ENCODE measurements at regions not wholly inside any gene's neighbourhood (a gene's known extent, or its start where the extent isn't known, plus 50 kb on each side); places are given as distances from the start of the nearest gene placed in this dataset.
A peak's percentile ranks its signal among the peaks of the same experiment; 100 is the strongest.
"Not testable (repeated sequence)": the region's sequence is repeated elsewhere in the genome, so short reads cannot be mapped to it uniquely, and the experiment has no call there.

DNA sequence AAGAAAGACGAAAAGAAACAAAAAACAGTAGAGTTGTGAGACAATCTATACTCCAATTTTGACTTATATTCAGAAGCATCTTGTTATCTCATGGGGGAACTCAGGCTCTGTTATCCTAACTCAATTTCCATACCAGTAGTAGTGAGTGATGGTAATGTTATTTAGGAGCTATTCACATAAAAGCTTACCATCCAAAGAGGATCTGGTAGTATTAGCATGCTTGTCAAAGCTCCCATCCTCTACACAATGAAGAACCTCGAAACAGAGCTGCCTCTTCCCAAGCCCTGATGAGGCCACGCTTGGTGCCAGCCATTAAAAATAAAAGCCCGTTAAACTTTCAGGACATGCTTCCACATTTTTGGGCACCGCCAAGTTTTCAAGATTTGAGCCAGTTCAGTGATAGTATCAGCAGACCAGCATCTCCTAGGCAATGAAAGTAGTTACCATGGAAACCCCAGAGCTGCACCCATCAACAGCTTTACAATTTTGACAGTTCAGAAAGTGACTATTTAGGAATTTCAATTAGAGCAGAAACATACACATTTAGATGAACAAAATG, 173.3 kb downstream of the CD83 start:
- peak in 8 of 56 donors; percentile 2 to 32 (median 16) for DNase-seq

DNA sequence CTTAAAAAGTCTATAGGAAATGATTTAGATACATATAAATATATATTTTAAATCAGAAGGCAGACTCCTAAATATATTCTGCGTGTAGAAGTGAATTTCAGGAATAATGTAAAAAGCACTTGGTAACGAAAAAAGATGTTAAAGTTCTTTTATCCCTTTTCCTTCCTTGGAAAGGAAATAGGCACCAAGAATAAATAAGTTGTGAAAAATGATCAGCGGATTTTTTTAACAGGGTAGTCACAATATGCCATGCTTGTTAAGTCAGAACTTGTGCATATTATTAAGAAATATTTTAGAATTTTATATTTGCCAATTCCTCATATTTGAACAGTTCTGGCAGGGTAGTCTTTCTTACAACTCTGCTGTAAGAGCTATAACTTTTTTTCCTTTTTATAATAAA, 173.8 kb downstream of the CD83 start:
- no peak for DNase-seq

- DNase-seq, result no peak
Measured at GRCh38 chr6:14292119-14292518, 174.5 kb downstream of the CD83 start.

- DNase-seq, result no peak
Measured at GRCh38 chr6:14294270-14294951, 176.8 kb downstream of the CD83 start.

- DNase-seq, result not testable (repeated sequence)
Measured at GRCh38 chr6:14296698-14297097, 179.1 kb downstream of the CD83 start.

DNA sequence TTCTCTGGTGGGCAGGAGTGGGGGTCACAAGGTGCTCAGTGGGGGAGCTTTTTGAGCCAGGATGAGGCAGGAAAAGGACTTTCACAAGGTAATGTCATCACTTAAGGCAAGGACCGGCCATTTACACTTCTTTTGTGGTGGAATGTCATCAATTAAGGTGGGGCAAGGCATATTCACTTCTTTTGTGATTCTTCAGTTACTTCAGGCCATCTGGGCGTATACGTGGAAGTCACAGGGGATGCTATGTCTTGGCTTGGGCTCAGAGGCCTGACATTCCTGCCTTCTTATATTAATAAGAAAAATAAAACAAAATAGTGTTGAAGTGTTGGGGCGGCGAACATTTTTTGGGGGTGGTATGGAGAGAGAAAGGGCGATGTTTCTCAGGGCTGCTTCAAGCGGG, 179.5 kb downstream of the CD83 start:
- DNase-seq, result not testable (repeated sequence)

- DNase-seq, result not testable (repeated sequence)
Measured at GRCh38 chr6:14300189-14300588, 182.6 kb downstream of the CD83 start.

GRCh38 chr6:14300721-14301120, 183.1 kb downstream of the CD83 start:
- not testable (repeated sequence) for DNase-seq

- not testable (repeated sequence) for DNase-seq
Measured at GRCh38 chr6:14301477-14301876, 183.9 kb downstream of the CD83 start.

- no peak for DNase-seq
Measured at GRCh38 chr6:14305131-14305530, 187.6 kb downstream of the CD83 start.

- DNase-seq, result no peak
Measured at GRCh38 chr6:14305624-14306023, 188.1 kb downstream of the CD83 start.

- DNase-seq, result no peak
Measured at GRCh38 chr6:14306151-14306906, 188.8 kb downstream of the CD83 start.

DNA sequence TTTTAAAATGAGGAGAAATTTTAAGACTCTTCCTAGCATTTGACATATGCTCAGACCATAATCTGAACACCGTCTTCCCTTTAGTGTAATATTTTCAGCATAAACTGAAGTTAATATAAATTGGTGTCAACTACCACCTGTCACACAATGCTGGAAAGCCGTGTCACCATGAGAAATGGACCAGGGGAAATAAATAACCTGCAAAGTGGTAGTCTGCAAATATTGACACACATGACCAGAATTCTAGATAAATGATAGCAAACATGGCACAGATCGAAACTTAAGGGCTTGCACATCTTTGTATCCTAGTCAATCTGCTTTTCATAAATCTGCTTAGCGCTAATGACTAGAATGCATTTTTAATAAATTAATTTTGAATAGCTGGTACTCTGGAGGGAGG, 191.9 kb downstream of the CD83 start:
- DNase-seq, result no peak

DNA sequence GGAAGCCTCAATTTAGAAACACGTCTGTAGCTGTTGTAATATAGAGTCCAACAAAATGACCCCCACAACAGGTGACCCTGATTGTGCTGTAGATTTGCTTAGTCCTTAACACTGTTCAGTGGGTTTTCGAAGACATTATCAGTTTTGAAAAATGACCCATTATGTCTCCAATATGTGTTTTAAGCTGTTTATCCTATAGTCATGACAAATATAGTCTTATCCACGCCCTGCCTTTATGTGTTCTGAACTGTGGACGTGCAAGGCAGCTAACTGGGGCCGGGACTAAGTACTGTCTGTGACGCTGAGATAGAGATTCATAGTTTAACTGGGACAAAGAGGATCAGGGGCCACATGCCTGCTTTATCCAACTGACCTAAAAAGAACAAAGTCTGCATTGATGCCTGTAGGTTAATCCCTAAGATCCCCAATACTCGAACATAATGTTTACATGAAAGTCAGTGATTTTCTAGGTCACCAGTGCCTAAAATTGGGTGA, 192.4 kb downstream of the CD83 start:
- no peak for DNase-seq

- no peak for DNase-seq
Measured at GRCh38 chr6:14310960-14311359, 193.4 kb downstream of the CD83 start.

- DNase-seq, result no peak
Measured at GRCh38 chr6:14312587-14312986, 195.0 kb downstream of the CD83 start.

GRCh38 chr6:14313248-14313647, 195.7 kb downstream of the CD83 start:
- DNase-seq, result no peak

- DNase-seq, result no peak
Measured at GRCh38 chr6:14315353-14315752, 197.8 kb downstream of the CD83 start.

DNA sequence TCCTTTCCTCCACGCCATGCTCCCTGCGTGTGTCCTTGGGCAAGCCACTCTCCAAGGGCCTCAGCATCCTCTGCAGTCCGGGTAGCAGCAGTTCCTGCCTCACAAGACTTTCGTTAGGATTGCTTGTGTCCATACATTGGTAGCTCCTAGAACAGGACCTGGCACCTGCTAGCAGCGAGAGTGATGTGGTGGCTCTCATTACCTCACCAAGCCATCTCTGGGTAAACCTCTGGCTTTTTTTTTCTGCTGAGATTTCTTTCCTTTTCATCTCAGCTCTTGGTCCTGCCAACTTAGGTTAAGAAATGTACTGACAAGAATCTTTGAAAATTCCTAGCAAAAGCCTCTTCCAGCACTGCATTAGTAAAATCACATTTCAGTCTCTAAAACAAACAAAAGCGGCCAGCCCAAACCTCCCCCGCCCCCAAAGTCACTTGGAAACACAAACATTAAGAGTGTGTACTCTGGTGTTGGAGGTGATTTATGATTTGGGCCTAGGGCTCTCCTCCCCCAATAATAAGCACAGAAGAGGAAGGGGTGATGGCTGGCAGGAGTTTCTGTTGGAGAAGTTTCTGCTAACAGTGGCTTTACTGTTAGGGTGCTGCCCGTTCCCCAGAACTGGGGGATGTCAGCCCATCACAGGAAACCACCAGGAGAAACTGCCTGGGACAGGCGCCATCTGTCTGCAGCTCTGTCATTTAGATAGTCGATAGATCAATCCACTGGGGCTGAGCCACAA, 199.2 kb downstream of the CD83 start:
- DNase-seq, result no peak

GRCh38 chr6:14317387-14317970, 199.9 kb downstream of the CD83 start:
- peak in 3 of 56 donors; percentile 1 for DNase-seq

DNA sequence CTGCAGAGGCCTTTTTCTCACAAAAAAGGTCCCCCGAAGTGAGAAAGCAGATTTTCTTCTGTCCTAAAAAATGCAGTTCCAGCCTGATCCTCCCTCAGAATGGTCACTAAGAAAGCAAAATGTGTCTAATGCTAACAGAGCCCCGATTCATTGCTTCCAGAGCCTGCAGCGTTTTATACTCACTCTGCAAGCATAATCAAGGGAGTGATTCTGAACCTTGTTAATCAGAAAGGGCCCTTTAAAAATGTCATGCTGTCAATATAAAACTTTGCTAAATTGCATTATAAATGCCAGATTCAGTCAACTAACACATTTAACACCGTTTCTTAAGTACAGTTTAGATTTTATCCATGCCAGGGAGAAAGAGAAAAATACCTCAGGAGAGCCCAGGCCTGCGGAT, 202.8 kb downstream of the CD83 start:
- peak in 2 of 56 donors; percentile 1 to 3 for DNase-seq

Measured in nucleus accumbens (tissue), 56 donors.